GM12875 (cell line): ENCODE measurements at regions not wholly inside any gene's neighbourhood (a gene's known extent, or its start where the extent isn't known, plus 50 kb on each side); places are given as distances from the start of the nearest gene placed in this dataset.

ENCODE experiments used
- H3K4me3 ChIP-seq: one replicate; pipeline ENCODE4 v1.5.1; 2011; ENCODE audit warnings: low read depth, low read length, control low read depth
- TF ChIP-seq, protein P1 (sequence below): IDR thresholded peaks from 2 replicates; pipeline ENCODE4 v1.5.1; 2011; ENCODE audit warnings: low read depth, mild to moderate bottlenecking, control low read depth, inconsistent platforms, low read length, moderate library complexity, borderline replicate concordance; ENCODE audit not compliant: insufficient read depth

DNA sequence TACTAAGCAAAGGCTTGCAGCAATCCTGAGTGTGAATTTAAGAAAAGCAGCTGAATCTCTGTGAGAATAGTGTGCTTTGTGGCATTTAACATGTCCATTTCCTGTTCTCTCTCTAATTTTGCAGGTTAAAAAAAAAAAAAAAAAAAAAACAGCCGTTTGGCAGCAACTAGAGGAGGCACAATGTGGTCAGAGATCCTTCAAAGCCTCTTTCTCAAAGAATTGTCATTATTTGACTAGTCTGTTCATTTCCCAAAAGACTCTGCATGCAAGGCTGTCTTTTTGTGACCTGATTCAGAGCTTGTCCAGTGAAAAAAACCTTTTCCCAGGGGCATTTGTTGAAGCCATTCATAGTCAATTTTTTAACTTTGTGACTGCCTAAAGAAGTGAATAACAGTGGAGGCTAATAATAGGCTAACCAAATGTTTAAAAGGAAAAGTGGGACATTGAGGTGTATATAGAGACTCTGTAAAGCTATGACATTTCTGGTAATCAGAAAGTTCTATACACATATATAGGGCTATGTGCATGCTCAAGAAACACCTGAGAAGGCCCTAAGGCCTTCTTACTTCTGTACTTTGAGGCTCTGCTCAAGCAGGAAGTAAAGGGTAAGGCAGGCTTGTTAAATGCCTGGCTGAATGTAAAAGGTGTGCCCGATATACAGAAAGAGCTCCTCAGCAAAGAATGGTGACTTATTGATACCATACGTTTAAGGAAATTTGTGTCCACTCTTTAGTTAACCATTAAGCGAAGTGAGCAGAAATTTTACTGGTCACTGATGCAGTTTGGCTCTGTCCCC lies 289.6 kb upstream of the RAB6C start:
- TF ChIP-seq, protein P1, sequence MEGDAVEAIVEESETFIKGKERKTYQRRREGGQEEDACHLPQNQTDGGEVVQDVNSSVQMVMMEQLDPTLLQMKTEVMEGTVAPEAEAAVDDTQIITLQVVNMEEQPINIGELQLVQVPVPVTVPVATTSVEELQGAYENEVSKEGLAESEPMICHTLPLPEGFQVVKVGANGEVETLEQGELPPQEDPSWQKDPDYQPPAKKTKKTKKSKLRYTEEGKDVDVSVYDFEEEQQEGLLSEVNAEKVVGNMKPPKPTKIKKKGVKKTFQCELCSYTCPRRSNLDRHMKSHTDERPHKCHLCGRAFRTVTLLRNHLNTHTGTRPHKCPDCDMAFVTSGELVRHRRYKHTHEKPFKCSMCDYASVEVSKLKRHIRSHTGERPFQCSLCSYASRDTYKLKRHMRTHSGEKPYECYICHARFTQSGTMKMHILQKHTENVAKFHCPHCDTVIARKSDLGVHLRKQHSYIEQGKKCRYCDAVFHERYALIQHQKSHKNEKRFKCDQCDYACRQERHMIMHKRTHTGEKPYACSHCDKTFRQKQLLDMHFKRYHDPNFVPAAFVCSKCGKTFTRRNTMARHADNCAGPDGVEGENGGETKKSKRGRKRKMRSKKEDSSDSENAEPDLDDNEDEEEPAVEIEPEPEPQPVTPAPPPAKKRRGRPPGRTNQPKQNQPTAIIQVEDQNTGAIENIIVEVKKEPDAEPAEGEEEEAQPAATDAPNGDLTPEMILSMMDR, result no peak
- H3K4me3 ChIP-seq, result no peak overlapping the region

DNA sequence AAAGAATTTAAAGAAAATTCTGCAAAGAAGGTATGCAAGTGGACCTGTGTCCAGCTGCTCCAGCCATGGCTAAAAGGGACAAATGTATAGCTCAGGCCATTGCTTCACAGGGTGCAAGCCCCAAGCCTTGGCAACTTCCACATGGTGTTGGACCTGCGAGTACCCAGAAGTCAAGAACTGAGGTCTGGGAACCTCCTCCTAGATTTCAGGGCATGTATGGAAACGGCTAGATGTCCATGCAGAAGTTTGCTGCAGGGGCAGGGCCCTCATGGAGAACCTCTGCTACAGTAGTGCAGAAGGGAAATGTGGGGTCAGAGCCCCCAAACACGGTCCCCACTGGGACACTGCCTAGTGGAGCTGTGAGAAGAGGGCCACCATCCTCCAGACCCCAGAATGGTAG lies 284.0 kb upstream of the RAB6C start:
- TF ChIP-seq, protein P1, result no peak
- no peak overlapping the region for H3K4me3 ChIP-seq

DNA sequence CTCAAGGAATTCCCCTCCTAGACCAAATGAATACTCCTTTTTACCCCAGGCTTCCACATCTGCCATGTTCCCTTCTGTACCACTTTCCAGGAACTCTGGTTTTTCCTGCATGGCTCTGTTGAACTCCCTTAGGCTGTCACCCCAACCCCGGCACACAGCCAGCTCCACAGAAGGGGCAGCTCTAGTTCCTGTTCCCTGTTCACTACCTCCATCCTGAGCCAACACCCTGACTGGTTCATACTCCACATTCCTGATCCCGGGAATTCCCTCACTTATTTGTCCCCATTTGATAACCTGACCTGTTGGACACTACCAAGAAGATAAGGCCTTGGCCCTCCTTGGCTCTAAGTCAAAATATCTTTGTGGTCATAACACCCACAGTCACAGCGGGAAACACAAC lies 280.9 kb upstream of the RAB6C start:
- no peak overlapping the region for H3K4me3 ChIP-seq
- TF ChIP-seq, protein P1, result no peak

DNA sequence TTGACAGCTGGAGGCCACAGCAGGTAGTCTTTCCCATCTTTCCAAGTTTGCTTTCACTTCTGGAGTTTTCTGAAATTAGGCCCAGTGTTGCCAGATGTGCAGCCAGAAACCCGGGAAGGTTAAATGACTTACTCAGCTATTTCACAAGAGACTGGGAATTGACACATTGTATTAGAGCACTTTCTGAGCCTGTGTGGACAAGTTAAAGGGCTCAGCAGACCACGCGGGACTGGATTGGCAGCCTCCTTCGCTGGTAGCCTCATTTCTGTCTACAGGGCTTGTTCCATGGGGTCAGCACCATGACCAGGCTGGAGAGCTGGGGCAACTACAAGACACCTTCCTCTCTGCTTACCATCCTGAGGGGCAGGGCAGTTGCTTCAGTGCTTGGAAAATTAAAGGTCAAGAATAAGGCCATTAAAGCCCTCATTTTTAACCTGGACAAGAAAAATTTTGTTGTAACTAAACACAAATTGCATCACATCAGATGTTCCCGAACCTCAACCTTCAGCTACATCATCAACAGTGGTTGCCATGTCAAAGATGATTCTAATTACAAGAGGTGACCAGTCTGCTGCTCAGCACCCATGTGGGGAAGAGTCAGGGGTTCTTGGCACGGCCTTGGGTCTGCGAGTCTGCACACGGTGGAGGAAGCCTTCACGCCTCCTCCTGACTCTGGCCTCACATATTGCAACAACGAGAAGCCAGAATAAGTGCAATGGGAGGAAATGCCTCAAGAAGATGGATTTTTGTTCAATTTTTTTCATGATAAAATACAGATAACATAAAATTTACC lies 279.5 kb upstream of the RAB6C start:
- H3K4me3 ChIP-seq, result no peak overlapping the region
- TF ChIP-seq, protein P1, result no peak

DNA sequence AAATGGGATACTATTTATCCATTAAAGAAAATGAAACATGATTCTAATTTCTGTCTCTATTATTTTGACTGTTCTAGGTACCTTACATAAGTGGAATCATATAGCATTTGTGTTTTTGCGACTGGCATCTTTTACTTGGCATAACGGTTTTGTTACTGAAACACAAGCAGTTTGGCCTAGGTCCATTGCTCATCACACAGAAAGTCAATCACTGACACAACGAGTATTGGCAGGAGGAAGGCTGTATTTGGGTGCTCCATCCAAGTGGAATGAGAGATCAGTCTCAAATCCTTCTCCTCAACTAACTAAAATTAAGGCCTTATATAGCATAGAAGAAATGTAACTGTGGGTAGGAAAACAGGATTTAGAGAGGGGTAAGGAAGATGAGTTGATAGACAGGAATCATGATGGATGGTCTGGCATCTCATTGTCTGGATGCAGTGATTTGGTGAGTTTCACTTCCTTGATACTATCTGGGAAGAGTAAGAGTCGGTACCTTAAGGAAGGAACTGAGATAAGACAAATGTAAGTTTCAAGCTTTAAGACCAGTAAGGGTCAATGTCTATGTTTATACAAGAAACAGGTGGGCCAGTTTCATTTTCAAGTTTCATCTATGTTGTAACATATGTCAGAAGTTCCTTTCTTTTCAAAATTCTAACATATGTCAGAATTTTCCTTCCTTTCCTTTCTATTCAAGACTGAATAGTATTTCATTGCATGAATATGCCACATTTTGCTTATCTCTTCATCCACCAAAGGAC lies 276.9 kb upstream of the RAB6C start:
- TF ChIP-seq, protein P1, result no peak
- H3K4me3 ChIP-seq, result no peak overlapping the region

DNA sequence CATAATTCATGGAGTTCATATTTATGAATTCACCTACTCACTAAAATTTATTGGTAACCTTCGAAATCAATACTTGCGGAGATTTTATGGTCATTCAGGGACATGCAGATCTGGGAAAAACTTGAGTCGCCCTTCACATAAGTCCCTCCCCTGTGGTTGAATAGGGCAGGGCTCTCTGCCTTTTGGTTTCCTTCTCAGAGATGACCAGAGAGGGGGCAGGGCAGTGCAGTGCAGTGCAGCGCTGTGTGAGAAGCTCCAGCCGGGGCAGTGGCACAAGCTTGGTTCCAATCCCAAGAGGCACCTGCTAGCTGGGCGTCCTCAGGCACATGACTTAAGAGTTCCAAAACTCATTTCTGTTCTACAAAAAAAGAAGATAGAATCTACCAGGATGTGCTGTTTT lies 274.4 kb upstream of the RAB6C start:
- no peak overlapping the region for H3K4me3 ChIP-seq
- TF ChIP-seq, protein P1, result no peak

DNA sequence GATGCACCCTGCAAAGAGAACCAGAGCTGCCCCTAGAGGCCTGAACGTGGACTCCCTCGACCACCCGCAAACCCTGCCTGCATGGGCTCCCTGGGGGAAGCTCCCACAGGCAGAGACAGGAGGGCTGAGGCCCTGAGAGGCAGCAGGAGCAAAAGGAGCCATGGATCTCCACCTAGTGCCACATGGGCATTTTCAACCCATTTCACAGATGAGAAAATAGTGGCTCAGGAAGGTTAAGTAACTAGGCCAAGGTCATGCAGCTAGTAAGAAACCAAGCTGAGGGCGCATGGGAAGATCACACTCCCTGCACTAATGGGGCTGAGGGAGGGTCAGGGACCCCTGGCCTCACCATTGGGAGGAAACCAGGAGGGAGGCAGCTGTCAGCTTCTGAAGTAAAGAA lies 271.7 kb upstream of the RAB6C start:
- TF ChIP-seq, protein P1, result no peak
- H3K4me3 ChIP-seq, result no peak overlapping the region
